Mammary epithelial cell (primary cell): ENCODE measurements at regions not wholly inside any gene's neighbourhood (a gene's known extent, or its start where the extent isn't known, plus 50 kb on each side); places are given as distances from the start of the nearest gene placed in this dataset.

Experiments
- CTCF ChIP-seq, 2 donors: IDR thresholded peaks in 1 of 2; conservative IDR thresholded peaks in 1 of 2; 2 replicates each; pipeline ENCODE4 v1.5.1; 2011 to 2012; ENCODE audit warnings: inconsistent platforms in 2 of 2, low read length in 2 of 2, mild to moderate bottlenecking in 2 of 2, control low read depth in 1 of 2, low read depth in 1 of 2; ENCODE audit not compliant: insufficient read depth in 1 of 2; ENCODE audit errors: extremely low read depth in 1 of 2
- EZH2 ChIP-seq: IDR thresholded peaks from 2 replicates; pipeline ENCODE4 v1.6.1; 2012; ENCODE audit warnings: low read length, inconsistent platforms, borderline replicate concordance

- TF ChIP-seq EZH2: no peak
- no peak for TF ChIP-seq CTCF (conservative IDR thresholded peaks at IDR 0.05 in 1 of 2, IDR thresholded peaks at IDR 0.05 in 1 of 2; ENCODE audit: extremely low read depth in 1 of 2, insufficient read depth in 1 of 2, low read depth in 1 of 2, low read length in 2 of 2)
These were observed 265.9 kb downstream of the SEC16B start for GRCh38 chr1:177703888-177704446.
